ENCODE measurements at regions not wholly inside any gene's neighbourhood (a gene's known extent, or its start where the extent isn't known, plus 50 kb on each side); places are given as distances from the start of the nearest gene placed in this dataset.

- Histone ChIP-seq H4K20me1 (ENCODE audit: control insufficient read depth, extremely low read depth, insufficient read depth, low read length) (no peaks in the 10 kb centered on the region), H3K9me3 (ENCODE audit: control insufficient read depth, low read depth, low read length) (no peaks in the 10 kb centered on the region), H3K9ac (ENCODE audit: control insufficient read depth, extremely low read depth, insufficient read depth, low read length) (no peak overlapping the region), H3K4me2 (ENCODE audit: control insufficient read depth, extremely low read depth, insufficient read depth, low read depth, low read length) (no peak overlapping the region), H3K27ac (ENCODE audit: control insufficient read depth, insufficient read depth, low read length) (no peak overlapping the region), H3K79me2 (ENCODE audit: control insufficient read depth, insufficient read depth, low read length) (no peaks in the 10 kb centered on the region), H2AFZ (ENCODE audit: control insufficient read depth, low read length) (no peak overlapping the region), H3K27me3 (ENCODE audit: control insufficient read depth, extremely low read depth, insufficient read depth, low read length) (no peaks in the 10 kb centered on the region), H3K36me3 (ENCODE audit: control insufficient read depth in 2 of 2, extremely low read depth in 1 of 2, insufficient read depth in 2 of 2, low read length in 2 of 2) (no peaks in the 10 kb centered on the region), H3K4me3 (ENCODE audit: control insufficient read depth in 2 of 3, extremely low read depth in 1 of 3, insufficient read depth in 2 of 3, low read depth in 1 of 3, low read length in 3 of 3) (no peak overlapping the region), H3K4me1 (ENCODE audit: control insufficient read depth, extremely low read depth, insufficient read depth, low read length) (no peaks in the 10 kb centered on the region), H3K9me1 (ENCODE audit: control insufficient read depth, extremely low read depth, insufficient read depth, low read length) (no peaks in the 10 kb centered on the region)
- TF ChIP-seq CTCF (optimal IDR thresholded peaks at IDR 0.05 in 1 of 3, IDR thresholded peaks at IDR 0.05 in 1 of 3, conservative IDR thresholded peaks at IDR 0.05 in 1 of 3; ENCODE audit: extremely low read depth in 1 of 3, insufficient read depth in 2 of 3, low read length in 3 of 3) = no peak
- TF ChIP-seq EZH2 (IDR thresholded peaks at IDR 0.05; ENCODE audit: low read length) = no peak
- DNase-seq (ENCODE audit: low read depth, low spot score) (no peak), FAIRE-seq (no peak)
- dilution Hi-C loops (cut with MboI; ENCODE audit: extremely low pct_ligation_motif_present, low sequenced_read_pairs) = no loop called here
Measured at GRCh38 chr14:45619831-45620230, 366.8 kb upstream of the MIS18BP1 start.

- dilution Hi-C loops (cut with MboI; ENCODE audit: extremely low pct_ligation_motif_present, low sequenced_read_pairs) = no loop called here
- Histone ChIP-seq H3K9me3 (ENCODE audit: control insufficient read depth, low read depth, low read length) (no peaks in the 10 kb centered on the region), H3K4me3 (ENCODE audit: control insufficient read depth in 2 of 3, extremely low read depth in 1 of 3, insufficient read depth in 2 of 3, low read depth in 1 of 3, low read length in 3 of 3) (no peak overlapping the region), H3K27me3 (ENCODE audit: control insufficient read depth, extremely low read depth, insufficient read depth, low read length) (no peaks in the 10 kb centered on the region), H3K4me2 (ENCODE audit: control insufficient read depth, extremely low read depth, insufficient read depth, low read depth, low read length) (no peak overlapping the region), H3K4me1 (ENCODE audit: control insufficient read depth, extremely low read depth, insufficient read depth, low read length) (no peaks in the 10 kb centered on the region), H3K79me2 (ENCODE audit: control insufficient read depth, insufficient read depth, low read length) (no peaks in the 10 kb centered on the region), H2AFZ (ENCODE audit: control insufficient read depth, low read length) (no peak overlapping the region), H4K20me1 (ENCODE audit: control insufficient read depth, extremely low read depth, insufficient read depth, low read length) (no peaks in the 10 kb centered on the region), H3K9ac (ENCODE audit: control insufficient read depth, extremely low read depth, insufficient read depth, low read length) (no peak overlapping the region), H3K27ac (ENCODE audit: control insufficient read depth, insufficient read depth, low read length) (no peak overlapping the region), H3K36me3 (ENCODE audit: control insufficient read depth in 2 of 2, extremely low read depth in 1 of 2, insufficient read depth in 2 of 2, low read length in 2 of 2) (no peaks in the 10 kb centered on the region), H3K9me1 (ENCODE audit: control insufficient read depth, extremely low read depth, insufficient read depth, low read length) (no peaks in the 10 kb centered on the region)
- no peak for DNase-seq (ENCODE audit: low read depth, low spot score)
- TF ChIP-seq CTCF (optimal IDR thresholded peaks at IDR 0.05 in 1 of 3, IDR thresholded peaks at IDR 0.05 in 1 of 3, conservative IDR thresholded peaks at IDR 0.05 in 1 of 3; ENCODE audit: extremely low read depth in 1 of 3, insufficient read depth in 2 of 3, low read length in 3 of 3) (peak in 2 of 3 experiments; percentile 51 to 57), EZH2 (IDR thresholded peaks at IDR 0.05; ENCODE audit: low read length) (no peak)
- no peak for FAIRE-seq
Measured at GRCh38 chr14:45610318-45610717, 357.3 kb upstream of the MIS18BP1 start.
